Right lung (tissue), 2 donors: ENCODE measurements at regions not wholly inside any gene's neighbourhood (a gene's known extent, or its start where the extent isn't known, plus 50 kb on each side); places are given as distances from the start of the nearest gene placed in this dataset.
"Not testable (repeated sequence)": the region's sequence is repeated elsewhere in the genome, so short reads cannot be mapped to it uniquely, and the experiment has no call there.

ENCODE experiments used
- DNase-seq, 2 donors: peaks; one replicate each; pipeline ENCODE4 v3.0.0-alpha.2; 2013

- DNase-seq, result no peak
Measured at GRCh38 chr13:40355126-40355724, 311.2 kb downstream of the FOXO1 start.

- DNase-seq, result no peak
Measured at GRCh38 chr13:40356011-40356410, 310.4 kb downstream of the FOXO1 start.

GRCh38 chr13:40356458-40356857, 310.0 kb downstream of the FOXO1 start:
- DNase-seq, result not testable (repeated sequence)

GRCh38 chr13:40362502-40362901, 303.9 kb downstream of the FOXO1 start:
- DNase-seq, result no peak

- DNase-seq, result no peak
Measured at GRCh38 chr13:40363653-40364052, 302.8 kb downstream of the FOXO1 start.

- DNase-seq, result no peak
Measured at GRCh38 chr13:40366119-40366518, 300.3 kb downstream of the FOXO1 start.

- DNase-seq, result no peak
Measured at GRCh38 chr13:40368127-40368891, 298.1 kb downstream of the FOXO1 start.

- DNase-seq, result no peak
Measured at GRCh38 chr13:40370661-40371060, 295.8 kb downstream of the FOXO1 start.

- DNase-seq, result peak in 1 of 2 donors; percentile 26
Measured at GRCh38 chr13:40371531-40372125, 294.8 kb downstream of the FOXO1 start.

- not testable (repeated sequence) for DNase-seq
Measured at GRCh38 chr13:40373608-40374007, 292.8 kb downstream of the FOXO1 start.

- DNase-seq, result no peak
Measured at GRCh38 chr13:40375489-40376171, 290.8 kb downstream of the FOXO1 start.

GRCh38 chr13:40376296-40376849, 290.1 kb downstream of the FOXO1 start:
- DNase-seq, result no peak

- no peak for DNase-seq
Measured at GRCh38 chr13:40376867-40377535, 289.4 kb downstream of the FOXO1 start.

GRCh38 chr13:40377783-40378182, 288.7 kb downstream of the FOXO1 start:
- no peak for DNase-seq

- DNase-seq, result no peak
Measured at GRCh38 chr13:40379196-40379595, 287.2 kb downstream of the FOXO1 start.

GRCh38 chr13:40379794-40380578, 286.5 kb downstream of the FOXO1 start:
- no peak for DNase-seq

- DNase-seq, result no peak
Measured at GRCh38 chr13:40381935-40382764, 284.3 kb downstream of the FOXO1 start.

GRCh38 chr13:40383132-40383531, 283.3 kb downstream of the FOXO1 start:
- DNase-seq, result no peak

- DNase-seq, result no peak
Measured at GRCh38 chr13:40383885-40384284, 282.6 kb downstream of the FOXO1 start.
